GM21447 (cell line): ENCODE measurements at regions not wholly inside any gene's neighbourhood (a gene's known extent, or its start where the extent isn't known, plus 50 kb on each side); places are given as distances from the start of the nearest gene placed in this dataset.
A peak's percentile ranks its signal among the peaks of the same experiment; 100 is the strongest.
"Not testable (repeated sequence)": the region's sequence is repeated elsewhere in the genome, so short reads cannot be mapped to it uniquely, and the experiment has no call there.

Experiments
- ATAC-seq: cut with Tn5 transposase; IDR thresholded peaks from one replicate; pipeline ENCODE4 v1.9.1; 2021; ENCODE audit not compliant: unreplicated experiment

DNA sequence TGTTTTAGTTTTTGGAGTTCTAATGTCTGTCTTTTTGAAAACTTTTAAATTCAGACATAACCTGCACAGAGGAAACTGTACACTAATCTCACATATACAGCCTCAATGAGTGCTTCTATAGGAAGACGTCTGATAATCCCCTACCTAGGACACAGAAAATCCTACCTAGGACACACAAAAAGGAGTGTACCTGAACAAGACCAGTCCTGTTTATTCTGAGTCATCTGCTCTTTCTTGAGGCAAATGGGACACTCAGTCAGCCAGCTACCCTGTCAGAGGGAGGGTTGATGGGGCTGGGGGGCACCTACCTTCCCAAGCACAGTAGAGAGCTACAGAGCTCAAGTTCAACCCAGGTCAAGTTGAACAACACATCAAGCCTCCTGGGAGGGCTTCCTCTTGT is 346.6 kb upstream of the NCAM1 start:
- ATAC-seq = no peak

DNA sequence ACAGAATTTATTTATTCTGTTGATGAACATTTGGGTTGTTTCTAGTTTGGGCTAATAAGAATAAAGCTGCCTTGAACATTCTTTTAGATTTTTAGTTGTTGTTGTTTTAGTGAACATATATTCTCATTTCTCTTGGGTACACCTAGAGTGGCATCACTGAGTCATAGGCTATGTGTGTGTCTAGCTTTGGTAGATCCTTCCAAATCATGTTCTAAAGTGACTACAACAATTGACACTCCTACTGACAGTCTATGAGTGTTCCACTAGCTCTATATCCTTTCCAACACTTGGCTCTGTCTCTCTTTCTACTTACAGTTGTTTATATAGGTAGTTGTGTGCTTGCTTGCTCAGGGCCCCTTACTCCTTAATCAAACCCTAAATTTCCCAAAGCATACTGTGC is 346.0 kb upstream of the NCAM1 start:
- no peak for ATAC-seq

DNA sequence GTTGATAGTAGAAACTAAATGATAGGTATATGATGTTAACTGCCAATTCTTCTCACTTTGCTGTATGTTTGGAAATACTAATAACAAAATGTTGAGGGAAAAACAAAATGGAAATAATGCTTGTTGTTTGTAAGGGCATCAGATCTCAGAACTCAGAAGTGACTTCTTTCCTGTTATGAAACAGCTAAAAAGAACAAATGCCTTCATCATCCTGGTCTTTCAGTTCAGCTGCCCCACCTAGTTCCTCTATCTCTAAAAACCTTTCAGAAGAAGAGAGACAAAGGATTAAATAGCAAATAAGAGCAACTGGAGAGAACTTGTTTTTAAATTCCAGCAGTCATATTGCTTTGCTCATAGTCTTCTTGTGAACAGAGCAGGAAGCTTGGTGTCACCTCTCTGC is 345.3 kb upstream of the NCAM1 start:
- ATAC-seq = no peak

DNA sequence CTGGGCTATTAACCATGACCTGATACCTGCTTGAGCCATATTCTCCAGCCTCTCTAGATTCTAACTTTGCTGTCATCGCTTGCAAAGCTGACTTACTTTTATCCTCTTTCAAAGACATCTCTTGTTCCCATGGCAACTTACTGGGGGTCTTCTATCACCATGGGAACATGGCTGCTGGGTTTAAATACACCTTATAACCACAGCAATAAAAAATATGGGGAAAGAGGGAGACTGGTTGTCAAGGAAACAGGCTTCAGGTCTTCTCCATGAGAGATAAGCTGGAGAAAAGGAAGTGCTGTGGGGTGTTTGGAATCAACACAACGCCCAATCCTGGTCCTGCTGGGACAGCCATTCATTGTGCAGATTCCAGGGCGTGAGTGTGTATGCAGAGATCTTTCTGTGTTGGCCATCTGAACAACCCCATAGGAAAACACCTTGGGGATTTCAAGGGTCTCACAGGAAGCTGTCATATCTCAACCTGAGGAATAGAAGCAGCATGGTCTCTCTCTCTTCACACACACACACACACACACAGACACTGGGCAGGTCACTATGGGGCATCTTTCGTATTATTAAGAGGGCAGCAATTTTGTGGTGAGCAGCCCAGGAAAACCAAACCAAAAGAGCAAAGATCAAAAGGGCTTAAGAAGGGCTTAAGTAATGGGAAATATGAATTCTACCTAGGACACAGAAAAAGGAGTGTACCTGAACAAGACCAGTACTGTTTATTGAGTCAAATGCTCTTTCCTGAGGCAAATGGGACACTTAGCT is 344.7 kb upstream of the NCAM1 start:
- no peak for ATAC-seq

DNA sequence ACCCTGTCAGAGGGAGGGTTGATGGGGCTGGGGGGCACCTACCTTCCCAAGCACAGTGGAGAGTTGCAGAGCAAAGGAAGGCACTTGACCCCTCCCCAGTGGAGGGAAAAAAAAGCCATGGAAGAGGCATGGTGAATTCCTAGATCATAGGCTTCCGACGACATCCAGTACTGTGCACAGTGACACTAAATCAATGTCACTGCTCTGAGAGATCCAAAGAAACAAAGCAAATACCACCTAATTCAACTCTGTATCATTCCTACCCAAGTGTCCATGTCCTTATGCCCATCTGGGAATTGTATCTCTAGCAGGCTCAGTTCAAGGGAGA is 344.2 kb upstream of the NCAM1 start:
- no peak for ATAC-seq

DNA sequence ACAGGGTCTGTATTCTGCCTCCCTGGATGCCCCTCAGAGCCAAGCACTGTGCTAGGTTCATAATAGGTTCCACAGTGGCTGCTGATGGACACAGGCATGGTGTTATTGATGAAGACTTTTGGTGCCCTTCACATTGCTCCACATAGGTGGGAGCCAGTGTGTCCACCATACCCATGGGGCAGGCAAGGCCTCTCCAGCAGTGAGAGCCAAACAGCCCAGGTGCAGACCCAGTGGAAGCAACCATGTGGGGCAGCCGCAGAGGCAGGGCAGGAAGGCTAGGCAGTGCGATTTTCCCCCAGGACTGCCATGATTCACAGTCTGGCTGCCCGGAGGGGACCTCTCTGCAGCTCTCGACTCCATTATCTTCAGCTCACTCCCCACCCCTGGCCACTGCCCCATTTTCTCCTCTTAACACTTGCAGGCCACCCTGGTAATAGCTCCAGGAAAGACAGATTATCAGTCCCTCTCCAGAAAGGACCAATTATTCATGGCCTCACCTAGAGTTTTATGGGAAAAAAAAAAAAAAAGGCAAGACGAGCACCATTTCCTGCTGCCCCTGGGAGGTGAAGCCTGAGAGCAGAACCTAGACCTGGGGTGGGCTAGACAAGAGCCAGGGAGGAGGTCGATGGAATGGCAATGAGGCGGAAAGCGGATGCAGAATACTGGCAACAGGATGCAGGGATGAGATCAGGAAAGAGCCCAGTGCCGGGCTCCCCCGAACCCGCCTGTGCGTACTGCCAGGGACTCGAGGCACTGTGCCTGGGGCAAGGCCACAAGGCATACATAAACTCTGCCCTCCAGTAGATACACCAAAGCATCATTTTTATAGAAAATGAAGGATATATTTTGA is 343.0 kb upstream of the NCAM1 start:
- no peak for ATAC-seq

DNA sequence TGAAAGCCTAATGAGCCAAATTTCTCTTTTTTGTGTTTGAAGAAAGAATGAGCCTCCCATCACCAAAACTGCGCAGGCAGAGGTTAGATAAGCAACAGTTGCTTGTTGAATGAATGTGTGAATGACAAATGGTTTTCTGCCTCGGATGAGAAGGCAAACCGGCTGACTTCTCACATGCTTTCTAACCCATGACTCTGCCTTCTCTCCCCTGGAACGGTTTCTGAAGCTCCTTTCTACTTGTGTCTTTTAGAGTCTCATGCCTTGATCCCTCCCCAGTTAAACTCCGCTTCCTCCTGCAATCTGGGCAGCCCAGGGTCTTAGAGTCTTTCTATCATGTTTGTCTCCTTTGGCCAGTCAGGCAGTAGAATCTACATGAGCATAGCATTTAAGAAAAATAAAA is 342.1 kb upstream of the NCAM1 start:
- no peak for ATAC-seq

DNA sequence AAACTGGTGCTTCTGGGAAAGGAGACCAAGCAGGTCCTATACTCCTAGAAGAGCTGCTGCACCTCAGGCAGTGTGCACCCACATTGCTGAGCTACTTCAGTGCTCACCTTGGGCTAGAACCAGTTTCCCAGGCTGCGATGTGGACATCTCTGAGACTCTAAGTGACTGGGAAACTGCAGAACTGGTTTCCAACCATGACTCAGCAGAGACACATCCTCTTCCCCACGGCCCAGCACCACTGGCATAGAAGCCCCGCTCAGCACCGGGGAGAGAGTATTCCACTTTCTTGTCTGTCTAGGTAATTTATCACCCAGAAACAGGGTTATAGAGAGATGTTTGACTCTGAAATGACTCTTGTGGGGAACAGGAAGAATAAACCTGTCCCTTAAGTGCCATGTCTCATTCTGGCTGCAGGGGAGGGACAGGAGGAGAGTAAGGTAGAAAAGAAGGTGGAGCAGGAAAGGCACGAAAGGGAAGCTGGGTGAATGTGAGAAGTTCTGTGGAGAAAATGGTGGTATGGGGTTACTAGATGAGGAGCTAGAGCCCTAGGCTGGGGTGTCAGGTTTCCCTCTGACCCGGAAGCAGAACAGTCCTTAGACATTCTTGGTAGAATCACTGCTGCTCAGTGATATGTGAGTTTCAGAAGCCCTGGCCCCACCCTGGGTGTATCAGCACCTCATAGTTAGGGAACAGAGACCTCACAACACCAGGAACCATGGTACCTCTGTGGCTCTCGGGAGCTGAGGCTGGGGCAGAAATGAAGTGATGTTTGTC is 340.4 kb upstream of the NCAM1 start:
- peak; percentile 53 for ATAC-seq

DNA sequence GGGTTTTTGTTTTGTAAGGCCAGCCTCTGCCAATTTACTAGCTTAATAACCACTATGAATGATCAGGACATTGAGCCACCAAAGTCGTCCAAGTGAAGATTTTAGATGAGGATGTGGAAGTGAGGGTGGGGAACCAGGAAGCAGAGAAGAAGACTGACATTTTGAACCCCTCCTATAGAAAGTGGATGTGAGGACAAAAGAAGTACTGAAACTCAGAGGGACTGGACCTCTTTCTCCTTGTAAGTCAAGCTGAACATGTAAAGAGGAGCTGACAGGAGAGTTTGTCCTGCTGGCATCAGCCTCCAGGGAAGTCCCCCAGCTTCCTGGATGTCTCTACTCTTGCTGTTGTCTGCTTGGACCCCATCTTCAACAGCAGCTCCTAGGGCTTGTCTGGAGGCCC is 338.2 kb upstream of the NCAM1 start:
- no peak for ATAC-seq

DNA sequence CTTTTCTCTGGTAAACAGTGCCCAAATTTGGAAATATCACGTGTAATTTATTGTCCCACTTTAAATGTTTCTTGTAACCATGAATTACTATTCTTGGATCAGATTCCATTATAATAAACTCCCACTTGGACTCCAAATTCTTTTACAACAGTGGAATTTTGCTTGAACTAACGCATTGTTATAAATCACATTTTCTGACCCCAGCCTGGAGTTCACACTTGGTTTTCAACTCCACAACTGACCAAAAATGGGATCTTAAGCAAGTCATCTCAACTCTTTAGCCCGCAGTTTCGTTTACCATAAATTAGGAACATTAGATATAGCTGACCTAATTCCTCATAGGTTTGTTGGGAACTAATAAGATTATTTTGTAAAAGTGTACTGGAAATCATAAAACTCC is 336.8 kb upstream of the NCAM1 start:
- ATAC-seq = no peak

DNA sequence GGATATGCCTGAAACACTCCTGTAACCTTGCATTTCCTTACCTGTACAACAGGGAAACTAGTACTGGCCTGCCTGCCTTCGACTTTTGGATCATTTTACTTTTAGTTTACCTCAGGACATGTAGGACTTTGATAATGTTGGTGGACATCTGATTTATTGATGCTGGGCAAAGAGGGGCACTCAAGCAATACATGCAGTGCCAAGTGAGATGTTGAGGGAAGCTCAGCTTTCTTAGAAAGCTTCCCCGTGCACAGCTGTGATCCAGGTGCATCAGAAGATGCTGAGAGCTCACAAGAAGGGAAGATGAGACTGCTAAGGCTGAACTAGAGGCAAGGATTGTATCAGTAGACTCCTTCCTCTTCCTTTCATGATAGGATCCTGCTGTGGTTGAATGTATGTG is 336.2 kb upstream of the NCAM1 start:
- ATAC-seq = not testable (repeated sequence)

DNA sequence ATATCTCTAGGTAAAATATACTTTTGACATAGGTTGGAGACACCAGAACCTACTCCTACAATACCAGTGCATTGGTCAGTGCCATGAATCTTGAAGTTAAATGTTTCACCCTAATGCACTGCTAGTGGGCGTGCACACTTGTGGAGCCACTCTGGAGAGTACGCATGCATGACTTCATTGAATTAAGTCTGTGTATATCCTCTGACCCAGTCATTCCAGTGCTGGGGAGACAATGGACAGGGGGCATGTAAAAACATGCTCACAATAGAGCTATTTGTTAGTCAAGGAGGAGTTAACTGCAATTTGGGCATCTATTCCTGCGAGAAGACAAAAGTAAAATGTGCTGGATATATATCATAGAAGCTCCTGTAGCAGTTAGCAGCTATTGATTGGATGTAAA is 335.4 kb upstream of the NCAM1 start:
- ATAC-seq = no peak

DNA sequence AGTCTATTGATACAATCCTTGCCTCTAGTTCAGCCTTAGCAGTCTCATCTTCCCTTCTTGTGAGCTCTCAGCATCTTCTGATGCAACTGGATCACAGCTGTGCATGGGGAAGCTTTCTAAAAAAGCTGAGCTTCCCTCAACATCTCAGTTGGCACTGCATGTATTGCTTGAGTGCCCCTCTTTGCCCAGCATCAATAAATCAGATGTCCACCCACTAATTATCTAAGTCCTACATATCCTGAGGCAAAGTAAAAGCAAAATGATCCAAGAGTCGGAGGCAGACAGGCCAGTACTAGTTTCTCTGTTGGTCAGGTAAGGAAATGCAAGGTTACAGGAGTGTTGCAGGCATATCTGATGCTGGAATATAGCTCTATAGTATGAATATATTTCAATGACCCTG is 334.5 kb upstream of the NCAM1 start:
- no peak for ATAC-seq

DNA sequence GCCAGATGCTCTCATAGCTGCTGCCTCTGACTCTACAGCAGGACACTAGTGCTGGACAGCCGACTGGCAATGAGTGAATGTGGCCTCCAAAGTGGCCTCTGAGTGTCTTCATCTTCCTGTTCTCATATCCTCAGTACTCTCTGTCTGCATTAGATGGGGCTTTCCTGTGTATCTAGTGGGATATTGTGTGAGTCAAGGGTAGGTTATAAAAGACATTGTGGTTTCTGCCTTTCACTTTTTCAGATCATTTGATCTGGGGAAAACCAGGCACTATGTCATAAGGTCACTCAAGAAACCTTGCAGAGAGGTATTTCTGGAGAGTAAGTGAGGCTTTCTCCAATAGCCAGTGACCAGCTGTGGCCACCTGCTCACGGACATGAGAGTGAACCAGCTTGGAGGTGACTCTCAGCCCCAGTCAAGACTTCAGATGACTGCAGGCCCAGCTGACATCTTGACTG is 333.6 kb upstream of the NCAM1 start:
- peak; percentile 57 for ATAC-seq

DNA sequence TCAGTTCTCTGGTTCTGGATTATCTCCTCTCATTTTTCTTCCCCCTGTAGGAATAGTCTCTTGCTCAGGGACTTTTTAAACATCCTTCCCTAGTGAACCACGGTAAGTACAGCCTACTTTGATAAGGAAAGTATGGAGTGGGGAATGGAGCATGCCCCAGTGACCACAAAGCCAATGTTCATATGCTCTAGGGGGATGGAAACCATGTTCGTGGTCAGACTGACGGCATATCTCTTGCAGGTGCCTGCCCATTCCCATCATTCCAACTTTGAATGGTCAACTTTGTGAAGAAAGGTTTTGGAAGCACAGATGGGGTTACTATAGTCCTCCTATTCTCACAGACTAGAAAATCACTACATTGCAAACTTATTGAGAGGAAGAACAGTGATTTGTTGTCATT is 332.5 kb upstream of the NCAM1 start:
- no peak for ATAC-seq

DNA sequence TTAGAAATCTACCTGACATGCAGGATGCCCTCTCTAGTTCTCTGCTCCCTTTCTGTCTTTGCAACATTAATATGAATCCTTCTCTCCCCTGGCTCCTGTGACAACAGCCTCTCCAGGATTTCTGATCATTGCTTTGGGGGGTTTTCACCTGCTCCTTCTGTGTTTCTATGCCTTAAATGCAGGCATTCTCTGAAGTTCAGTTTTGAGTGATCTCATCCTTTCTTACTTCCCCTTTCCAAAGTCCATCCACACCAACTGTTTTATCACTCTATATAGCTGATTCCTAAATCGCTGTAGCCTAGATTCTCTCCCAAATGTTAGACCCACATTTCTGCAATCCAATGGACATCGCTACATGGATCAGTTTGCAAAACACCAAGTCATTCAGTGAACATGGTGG is 330.7 kb upstream of the NCAM1 start:
- ATAC-seq = no peak

DNA sequence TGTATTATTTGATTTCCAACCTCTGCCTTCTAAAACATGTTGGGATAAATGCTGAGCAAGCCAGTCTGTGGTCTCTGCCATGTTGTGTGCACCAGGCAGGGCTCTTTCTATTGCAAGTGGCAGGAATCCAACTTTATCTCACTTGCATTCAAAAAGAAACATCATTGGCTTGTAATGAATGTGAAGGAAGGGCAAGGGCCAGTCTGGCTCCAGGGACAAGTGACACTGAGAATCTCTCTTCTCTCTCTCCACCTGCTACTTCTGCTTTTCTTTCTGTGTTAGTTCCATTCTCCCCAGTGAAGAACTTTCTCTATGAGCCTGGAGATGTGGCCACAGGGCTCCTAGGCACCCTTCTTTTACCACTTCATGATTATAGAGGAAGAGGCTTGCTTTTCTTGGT is 329.9 kb upstream of the NCAM1 start:
- ATAC-seq = no peak

DNA sequence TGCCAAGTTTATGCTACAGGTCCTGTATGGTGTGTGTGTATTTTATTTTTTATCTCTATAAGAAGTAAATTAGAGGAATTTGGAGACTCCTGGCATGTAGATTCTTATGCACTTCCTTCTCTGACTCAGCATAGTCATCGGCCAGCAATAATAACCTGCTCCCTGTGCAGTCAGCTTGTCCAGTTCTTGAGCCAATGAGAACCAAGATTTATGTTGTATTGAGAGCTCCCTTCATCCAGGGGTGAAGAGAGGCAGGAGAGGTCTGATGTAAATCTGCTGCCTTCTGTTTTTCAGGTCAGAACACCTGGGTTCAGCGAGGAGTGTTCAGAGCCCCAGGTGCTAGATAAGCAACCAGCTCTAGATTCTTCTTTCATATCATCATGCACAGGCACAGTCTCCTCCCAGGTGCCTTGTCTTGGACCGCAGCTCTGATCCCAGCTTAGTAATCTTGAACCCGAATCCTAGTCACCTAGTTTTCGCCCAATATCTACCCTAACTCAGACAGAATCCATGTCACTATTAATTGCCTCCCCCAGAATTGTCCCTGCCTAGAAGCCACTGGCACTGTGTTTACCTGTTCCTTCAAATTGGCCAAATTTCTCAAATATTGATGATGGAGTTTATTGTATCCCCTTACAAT is 328.2 kb upstream of the NCAM1 start:
- no peak for ATAC-seq

DNA sequence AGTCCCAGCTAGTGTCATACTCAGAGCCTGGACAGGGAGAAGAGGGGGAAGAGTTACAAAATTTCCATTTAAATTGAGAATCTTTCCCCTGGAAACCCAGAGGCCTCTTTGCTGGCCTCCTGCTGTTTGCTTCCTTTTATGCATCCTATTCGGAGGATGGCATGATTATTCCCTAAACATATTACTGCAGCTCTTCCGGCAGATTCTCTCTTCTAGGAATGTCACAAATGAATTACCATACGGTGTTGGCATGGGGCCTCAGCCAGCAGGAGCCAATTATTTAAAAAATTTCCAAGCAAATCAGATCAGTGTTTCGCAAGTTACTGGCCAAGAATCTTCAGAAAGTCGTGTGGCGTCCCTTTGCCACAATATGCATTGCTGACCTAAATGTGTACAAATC is 326.7 kb upstream of the NCAM1 start:
- no peak for ATAC-seq

DNA sequence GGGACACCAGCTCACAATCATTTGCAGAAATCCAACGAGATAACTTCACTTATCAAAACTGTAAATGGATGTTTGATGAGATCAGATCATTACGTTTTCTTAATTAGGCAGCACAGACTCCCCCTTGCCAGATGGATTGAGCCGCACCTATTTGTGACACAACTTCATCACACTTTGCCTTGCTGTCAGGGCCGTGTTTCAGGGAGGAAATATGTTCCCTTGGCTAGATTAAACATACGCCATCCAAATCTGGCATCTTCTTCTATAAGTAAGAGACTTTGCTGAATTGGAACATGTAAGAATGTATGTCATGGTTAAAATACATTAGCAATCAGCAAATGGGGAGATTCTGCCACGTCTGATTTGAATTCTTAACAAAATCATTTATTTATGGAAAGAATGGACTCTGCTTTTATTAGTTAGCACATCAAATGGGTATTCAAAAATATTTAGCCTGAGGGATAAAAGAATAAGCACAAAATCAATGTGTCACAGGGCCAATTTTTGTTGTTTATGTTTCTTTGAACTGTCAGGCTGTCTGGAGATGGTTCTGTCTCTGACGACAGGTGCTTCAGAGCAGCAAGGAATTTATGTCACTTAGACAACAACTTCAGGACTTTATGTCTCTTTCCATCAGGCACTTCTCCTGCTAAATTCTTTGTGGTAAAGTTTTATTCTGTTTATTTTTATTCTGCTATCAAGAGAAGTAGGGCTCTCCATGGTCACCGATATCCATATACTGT is 326.1 kb upstream of the NCAM1 start:
- no peak for ATAC-seq

DNA sequence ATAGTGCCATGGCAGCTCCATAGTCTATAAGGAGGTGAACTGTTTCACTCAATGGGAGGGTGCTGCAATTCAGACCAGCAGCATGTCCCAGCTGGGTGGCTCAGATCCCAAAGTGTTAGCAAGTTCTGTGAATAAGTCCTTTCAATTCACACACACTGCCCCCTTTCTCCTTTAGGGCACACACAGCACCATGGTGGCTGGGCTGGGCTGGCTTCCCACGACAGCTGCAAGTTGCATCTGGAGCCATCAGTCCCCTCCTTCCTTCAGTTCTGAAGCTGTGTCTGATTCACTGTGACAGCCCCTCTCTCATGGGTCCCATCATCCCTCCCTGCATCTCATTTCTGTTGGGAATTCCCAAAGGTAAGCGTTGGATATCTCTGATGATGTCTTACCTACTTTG is 324.1 kb upstream of the NCAM1 start:
- no peak for ATAC-seq
